Stimulated activated naive CD8-positive, alpha-beta T cell treated with anti-CD3 and anti-CD28 coated beads, Interleukin-15, Interleukin-2, amounts not matched to agents 100 ng/mL and 50 ng/mL, for 24 hours (primary cell): ENCODE measurements at regions not wholly inside any gene's neighbourhood (a gene's known extent, or its start where the extent isn't known, plus 50 kb on each side); places are given as distances from the start of the nearest gene placed in this dataset.

ENCODE experiments used
- H3K27ac Mint-ChIP-seq: one replicate; pipeline ENCODE4 v1.8.0; 2021; ENCODE audit warnings: mild to moderate bottlenecking, mixed read lengths
- H3K27me3 Mint-ChIP-seq: one replicate; pipeline ENCODE4 v1.8.0; 2021; ENCODE audit warnings: mixed read lengths
- H3K36me3 Mint-ChIP-seq: one replicate; pipeline ENCODE4 v1.8.0; 2021; ENCODE audit warnings: low read depth, mixed read lengths
- H3K4me1 Mint-ChIP-seq: one replicate; pipeline ENCODE4 v1.8.0; 2021; ENCODE audit warnings: low read depth, mixed read lengths
- H3K4me3 Mint-ChIP-seq: one replicate; pipeline ENCODE4 v1.8.0; 2021; ENCODE audit warnings: mild to moderate bottlenecking, mixed read lengths
- H3K9me3 Mint-ChIP-seq: one replicate; pipeline ENCODE4 v1.8.0; 2021; ENCODE audit warnings: mixed read lengths

DNA sequence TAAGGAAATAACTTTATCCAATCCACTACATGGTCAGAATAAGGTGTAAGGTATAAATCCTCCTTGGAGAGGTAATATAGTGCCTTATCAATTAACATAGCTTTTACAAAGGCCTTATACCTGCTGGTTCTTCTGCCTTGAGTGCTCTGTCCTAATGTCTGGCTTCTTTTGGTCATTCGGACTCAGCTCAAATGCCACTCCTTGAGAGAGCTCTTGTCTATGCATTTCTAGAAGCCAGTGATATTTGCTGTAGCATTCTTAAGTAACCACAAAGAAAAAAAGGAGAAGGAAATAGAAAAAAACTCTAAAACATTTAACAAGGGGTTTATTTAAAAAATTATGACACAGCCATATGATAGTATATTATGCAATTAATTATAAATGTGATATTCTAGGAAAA lies 444.8 kb upstream of the SLIT2 start:
- no peaks in the 10 kb centered on the region for H3K4me1 Mint-ChIP-seq
- no peaks in the 10 kb centered on the region for H3K36me3 Mint-ChIP-seq
- peaks cover 3% of the 10 kb centered on the region for H3K9me3 Mint-ChIP-seq
- H3K4me3 Mint-ChIP-seq: no peak overlapping the region
- H3K27me3 Mint-ChIP-seq: no peaks in the 10 kb centered on the region
- H3K27ac Mint-ChIP-seq: no peak overlapping the region

DNA sequence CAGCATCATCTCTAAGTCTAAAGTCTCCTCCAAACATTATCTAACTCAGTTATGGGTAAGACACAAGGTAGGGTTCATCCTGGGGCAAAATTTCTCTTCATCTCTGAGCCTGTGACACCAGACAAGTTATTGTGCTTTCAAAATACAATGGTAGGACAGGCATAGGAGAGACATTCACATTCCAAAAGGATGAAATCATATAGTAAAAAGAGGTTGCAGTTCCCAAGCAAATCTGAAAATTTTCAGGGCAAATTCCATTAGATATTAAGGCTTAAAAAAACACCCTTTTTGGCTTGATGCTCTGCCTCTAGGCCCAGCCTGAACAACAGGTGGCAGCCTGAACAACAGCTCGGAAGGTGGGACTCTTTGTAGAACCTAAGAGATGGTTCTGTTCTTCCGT lies 448.3 kb upstream of the SLIT2 start:
- no peaks in the 10 kb centered on the region for H3K4me1 Mint-ChIP-seq
- H3K27ac Mint-ChIP-seq: no peak overlapping the region
- no peak overlapping the region for H3K4me3 Mint-ChIP-seq
- H3K9me3 Mint-ChIP-seq: peaks cover 6% of the 10 kb centered on the region
- H3K36me3 Mint-ChIP-seq: no peaks in the 10 kb centered on the region
- H3K27me3 Mint-ChIP-seq: no peaks in the 10 kb centered on the region

DNA sequence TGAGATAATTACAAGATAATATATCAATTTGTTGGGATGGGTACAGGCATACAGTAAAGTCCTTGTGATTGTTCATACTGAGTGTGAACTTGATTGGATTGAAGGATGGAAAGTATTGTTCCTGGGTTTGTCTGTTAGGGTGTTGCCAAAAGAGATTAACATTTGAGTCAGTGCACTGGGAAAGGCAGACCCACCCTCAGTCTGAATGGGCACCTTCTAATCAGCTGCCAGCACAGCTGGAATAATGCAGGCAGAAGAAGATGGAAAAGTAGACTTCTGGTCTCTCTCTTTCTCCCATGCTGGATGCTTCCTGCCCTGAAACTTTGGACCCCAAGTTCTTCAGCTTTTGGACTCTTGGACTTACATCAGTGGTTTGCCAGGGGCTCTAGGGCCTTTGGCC lies 457.9 kb upstream of the SLIT2 start:
- no peak overlapping the region for H3K27ac Mint-ChIP-seq
- no peaks in the 10 kb centered on the region for H3K36me3 Mint-ChIP-seq
- H3K4me3 Mint-ChIP-seq: no peak overlapping the region
- H3K9me3 Mint-ChIP-seq: peaks cover 15% of the 10 kb centered on the region
- H3K27me3 Mint-ChIP-seq: no peaks in the 10 kb centered on the region
- H3K4me1 Mint-ChIP-seq: no peaks in the 10 kb centered on the region

DNA sequence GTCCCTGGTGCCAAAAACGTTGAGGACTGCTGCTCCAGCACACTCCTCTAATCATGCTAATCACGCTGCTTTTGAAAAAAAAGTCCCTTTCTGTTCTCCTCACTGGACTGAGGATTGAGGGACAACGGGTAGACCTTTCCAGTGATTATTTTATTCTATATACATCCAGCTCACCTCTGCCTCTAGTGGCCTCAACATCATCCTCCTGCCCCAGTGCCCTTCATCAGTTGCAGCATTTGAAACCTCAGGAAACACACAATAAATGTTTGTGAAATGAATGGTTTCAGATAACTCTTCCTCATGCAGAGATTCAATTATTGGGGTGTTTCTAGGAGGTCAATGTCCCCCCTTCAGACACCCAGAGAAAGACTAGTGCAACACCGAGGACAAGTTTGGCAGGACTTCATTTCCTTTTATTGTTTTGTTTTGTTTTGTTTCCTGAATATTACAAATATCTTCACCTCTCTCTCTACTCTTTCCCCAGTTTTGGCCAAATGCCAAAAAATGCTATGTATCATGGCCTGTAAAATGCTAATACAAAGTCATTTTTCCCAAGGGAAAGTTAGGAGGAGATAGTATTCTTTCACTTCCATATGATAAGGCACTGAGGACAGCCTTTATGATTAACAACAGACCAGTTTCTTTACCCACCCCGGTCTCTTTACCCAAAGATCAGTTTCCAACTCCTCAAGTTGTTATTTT lies 460.1 kb upstream of the SLIT2 start:
- Mint-ChIP-seq H3K4me1 (no peaks in the 10 kb centered on the region), H3K27ac (no peak overlapping the region), H3K36me3 (no peaks in the 10 kb centered on the region)

DNA sequence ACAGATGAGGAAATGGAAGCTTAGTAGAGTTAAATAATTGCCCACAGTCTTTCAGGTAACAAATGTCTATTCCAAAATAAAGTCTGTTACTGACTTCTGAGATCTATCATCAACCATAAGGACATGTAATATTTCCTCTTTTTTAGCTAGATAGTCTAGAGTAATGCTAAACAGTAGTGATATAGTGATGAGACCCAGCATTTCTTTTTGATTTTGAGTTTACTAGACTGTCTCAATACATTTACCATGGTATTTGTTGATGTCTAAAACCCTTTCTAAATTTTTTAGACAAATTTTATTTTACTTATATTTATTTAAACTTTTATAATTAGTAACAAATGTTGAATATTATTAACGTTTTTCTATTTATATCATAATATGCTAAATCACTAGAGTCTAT lies 465.1 kb upstream of the SLIT2 start:
- Mint-ChIP-seq H3K27me3 (no peaks in the 10 kb centered on the region), H3K4me3 (no peak overlapping the region), H3K36me3 (no peaks in the 10 kb centered on the region), H3K9me3 (peaks cover 26% of the 10 kb centered on the region), H3K27ac (no peak overlapping the region), H3K4me1 (no peaks in the 10 kb centered on the region)

More for the DNA sequence above, 460.1 kb upstream of the SLIT2 start:
- Mint-ChIP-seq H3K9me3 (peaks cover 11% of the 10 kb centered on the region), H3K4me3 (no peak overlapping the region), H3K27me3 (no peaks in the 10 kb centered on the region)

DNA sequence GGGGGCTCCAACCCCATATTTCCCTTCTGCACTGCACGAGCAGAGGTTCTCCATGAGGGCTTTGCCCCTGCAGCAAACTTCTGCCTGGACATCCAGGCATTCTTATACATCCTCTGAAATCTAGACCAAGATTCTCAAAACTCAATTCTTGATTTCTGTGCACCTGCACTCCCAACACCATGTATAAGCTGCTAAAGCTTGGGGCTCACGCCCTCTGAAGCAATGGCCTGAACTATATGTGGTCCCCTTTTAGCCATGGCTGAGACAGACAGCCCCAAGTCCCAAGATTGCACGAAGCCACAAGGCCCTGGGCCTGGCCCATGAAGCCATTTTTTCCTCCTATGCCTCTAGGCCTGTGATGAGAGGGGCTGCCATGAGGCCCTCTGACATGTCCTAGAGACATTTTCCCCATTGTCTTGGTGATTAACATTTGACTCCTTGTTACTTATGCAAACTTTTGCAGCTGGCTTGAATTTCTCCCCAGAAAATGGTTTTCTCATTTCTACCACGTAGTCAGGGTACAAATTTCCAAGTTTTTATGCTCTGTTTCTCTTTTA lies 468.0 kb upstream of the SLIT2 start:
- H3K9me3 Mint-ChIP-seq: peaks cover 18% of the 10 kb centered on the region
- H3K27me3 Mint-ChIP-seq: no peaks in the 10 kb centered on the region
- no peak overlapping the region for H3K27ac Mint-ChIP-seq
- no peaks in the 10 kb centered on the region for H3K36me3 Mint-ChIP-seq
- H3K4me3 Mint-ChIP-seq: no peak overlapping the region
- H3K4me1 Mint-ChIP-seq: no peaks in the 10 kb centered on the region

DNA sequence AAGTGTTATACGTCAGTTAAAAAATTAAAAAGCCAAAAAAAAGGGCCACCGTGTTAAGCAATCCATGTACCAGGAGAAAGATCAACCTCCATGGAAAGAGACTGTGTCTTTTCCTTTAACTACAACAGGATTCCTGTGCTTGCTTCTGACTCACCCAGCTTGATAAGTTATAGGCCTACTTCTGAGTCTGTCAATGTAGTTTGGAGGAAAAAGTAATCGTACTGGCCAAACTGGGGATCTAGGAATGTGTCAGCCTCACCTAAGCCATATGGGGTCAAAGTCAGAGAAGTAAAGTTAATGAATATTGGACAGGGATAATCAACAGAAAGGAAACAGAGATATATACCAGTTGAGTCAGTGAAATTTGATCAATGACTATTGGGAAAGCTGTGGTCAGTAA lies 470.8 kb upstream of the SLIT2 start:
- H3K27me3 Mint-ChIP-seq: no peaks in the 10 kb centered on the region
- no peaks in the 10 kb centered on the region for H3K36me3 Mint-ChIP-seq
- H3K4me1 Mint-ChIP-seq: no peaks in the 10 kb centered on the region
- H3K4me3 Mint-ChIP-seq: no peak overlapping the region
- no peak overlapping the region for H3K27ac Mint-ChIP-seq
- H3K9me3 Mint-ChIP-seq: peaks cover 18% of the 10 kb centered on the region

DNA sequence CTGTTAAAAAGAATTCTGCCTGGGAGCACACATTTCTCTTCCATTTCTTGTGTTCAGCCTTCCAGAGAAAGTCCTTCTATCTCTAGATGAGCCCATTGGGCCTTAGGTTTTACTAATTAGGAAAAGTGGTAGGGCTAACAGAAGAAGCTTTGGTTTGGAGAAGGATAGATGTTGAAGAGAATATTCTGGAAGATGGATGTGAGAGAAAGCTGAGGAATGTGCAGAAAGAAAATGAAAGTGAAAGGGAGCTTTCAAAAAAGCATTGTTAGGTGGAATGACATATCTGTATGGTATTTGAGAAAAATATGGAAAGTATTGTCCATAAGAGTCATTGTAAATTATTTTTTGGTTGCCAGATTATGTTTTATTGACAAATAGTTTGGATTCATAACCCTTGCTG lies 474.8 kb upstream of the SLIT2 start:
- Mint-ChIP-seq H3K4me3 (no peak overlapping the region), H3K27ac (no peak overlapping the region)

DNA sequence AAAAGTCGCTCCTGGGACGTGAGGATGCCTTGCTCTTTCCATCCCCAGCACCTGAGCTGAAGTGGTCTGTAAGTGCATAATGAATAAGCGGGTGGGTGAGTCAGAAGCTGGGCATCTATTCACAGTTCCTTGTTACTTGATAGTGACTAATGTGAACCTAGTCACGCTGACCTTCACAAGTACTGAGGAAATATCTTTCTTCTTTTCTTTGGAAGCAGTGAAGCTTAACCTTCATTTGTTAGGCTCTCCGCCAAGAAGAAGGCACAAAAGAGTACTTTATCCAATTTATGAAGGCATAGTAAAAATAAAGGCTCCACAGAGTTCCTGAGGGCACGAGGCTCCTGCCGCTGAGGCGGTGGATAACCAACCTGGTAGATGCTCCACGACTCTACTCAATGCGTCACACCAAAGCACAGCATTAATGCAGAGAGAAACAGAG lies 475.7 kb upstream of the SLIT2 start:
- H3K27me3 Mint-ChIP-seq: no peaks in the 10 kb centered on the region
- H3K36me3 Mint-ChIP-seq: no peaks in the 10 kb centered on the region
- H3K27ac Mint-ChIP-seq: no peak overlapping the region
- no peaks in the 10 kb centered on the region for H3K4me1 Mint-ChIP-seq
- no peak overlapping the region for H3K4me3 Mint-ChIP-seq
- peaks cover 5% of the 10 kb centered on the region for H3K9me3 Mint-ChIP-seq

More for the DNA sequence above, 474.8 kb upstream of the SLIT2 start:
- Mint-ChIP-seq H3K36me3 (no peaks in the 10 kb centered on the region), H3K9me3 (no peaks in the 10 kb centered on the region), H3K27me3 (no peaks in the 10 kb centered on the region), H3K4me1 (no peaks in the 10 kb centered on the region)

DNA sequence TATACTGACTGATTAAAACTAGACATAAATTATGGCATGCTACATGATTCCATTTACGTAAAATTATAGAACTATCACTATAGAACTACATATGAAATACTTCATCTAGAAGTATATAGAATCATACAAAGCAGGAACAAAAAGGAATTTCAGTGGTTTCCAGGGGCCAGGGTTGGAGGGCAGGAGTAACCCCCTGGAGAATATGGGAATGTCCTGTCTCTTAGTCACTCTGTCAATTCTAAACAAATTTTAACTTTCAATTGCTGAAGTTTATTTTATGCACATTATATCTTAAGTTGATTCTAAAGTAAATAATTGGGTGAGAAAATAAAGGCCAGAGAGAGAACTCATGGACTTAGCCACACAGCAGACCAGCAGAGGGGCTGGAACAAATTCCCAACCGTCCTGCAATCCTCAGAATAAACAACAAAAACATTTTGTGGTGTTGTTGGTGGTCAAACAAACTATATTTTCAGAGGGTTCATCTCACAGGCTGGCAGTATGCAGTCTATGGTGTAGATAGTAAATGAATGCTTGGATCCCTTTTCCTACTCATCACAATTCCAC lies 476.9 kb upstream of the SLIT2 start:
- Mint-ChIP-seq H3K4me3 (no peak overlapping the region), H3K27ac (no peak overlapping the region), H3K9me3 (peaks cover 10% of the 10 kb centered on the region), H3K4me1 (no peaks in the 10 kb centered on the region), H3K27me3 (no peaks in the 10 kb centered on the region), H3K36me3 (no peaks in the 10 kb centered on the region)

DNA sequence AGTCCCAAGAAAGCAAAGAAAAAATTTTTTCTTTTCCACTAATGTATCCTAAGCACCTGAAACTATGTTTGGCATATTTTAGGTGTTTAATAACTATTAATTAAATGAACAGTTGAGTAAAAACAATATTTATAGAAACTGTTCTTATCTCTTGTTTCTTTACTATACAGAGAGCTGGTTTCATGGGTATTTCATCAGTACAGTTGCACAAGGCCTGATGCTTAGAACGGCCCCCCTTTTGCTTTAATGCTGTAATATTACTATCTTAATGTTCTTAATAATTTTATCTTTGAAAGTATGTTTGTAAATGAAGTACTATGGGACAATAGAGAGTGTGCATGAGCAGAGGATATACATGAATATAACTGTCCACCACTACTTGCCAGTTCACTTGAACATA lies 479.1 kb upstream of the SLIT2 start:
- Mint-ChIP-seq H3K27me3 (no peaks in the 10 kb centered on the region), H3K4me1 (no peaks in the 10 kb centered on the region), H3K4me3 (no peak overlapping the region), H3K36me3 (no peaks in the 10 kb centered on the region), H3K9me3 (peaks cover 18% of the 10 kb centered on the region), H3K27ac (no peak overlapping the region)

DNA sequence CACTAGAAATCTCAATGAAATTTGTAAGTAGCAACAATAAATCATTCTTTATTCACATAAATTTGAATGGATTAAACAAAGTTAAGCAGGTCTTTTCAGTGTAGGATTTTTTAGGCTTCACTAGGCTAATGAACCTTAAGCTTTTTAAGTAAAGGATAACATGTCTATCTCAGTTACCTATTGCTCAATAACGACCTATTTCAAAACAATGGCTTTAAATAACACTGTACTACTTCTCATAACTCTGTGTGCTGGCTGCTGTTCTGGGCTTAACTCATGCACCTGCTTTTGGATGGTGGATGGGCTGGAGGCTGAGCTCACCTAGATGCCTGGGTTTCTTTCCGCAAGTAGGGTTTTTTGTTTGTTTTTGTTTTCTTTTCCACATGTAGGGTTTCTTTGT lies 495.0 kb upstream of the SLIT2 start:
- Mint-ChIP-seq H3K27me3 (no peaks in the 10 kb centered on the region), H3K4me3 (no peak overlapping the region), H3K27ac (no peak overlapping the region), H3K36me3 (no peaks in the 10 kb centered on the region), H3K4me1 (no peaks in the 10 kb centered on the region), H3K9me3 (peaks cover 21% of the 10 kb centered on the region)

DNA sequence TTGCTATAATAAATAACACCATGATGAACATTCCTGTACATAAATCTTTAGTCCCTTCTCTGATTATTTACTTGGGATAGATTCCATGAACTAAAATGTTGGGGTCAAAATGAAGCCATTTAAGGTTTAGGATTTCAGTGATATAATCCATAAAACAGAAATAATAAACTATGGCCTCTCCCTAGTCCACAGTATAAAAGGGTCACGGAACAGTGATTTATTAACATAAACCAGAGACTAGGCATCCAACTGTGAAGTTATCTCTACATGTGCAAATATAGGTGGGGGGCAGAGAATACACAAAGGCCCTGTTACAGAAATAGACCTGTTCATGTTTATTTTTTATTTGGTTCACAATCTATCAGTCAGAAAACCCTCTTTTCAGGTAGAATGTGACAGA lies 499.1 kb upstream of the SLIT2 start:
- Mint-ChIP-seq H3K4me3 (no peak overlapping the region), H3K4me1 (no peaks in the 10 kb centered on the region), H3K27me3 (no peaks in the 10 kb centered on the region), H3K27ac (no peak overlapping the region), H3K9me3 (peaks cover 22% of the 10 kb centered on the region), H3K36me3 (no peaks in the 10 kb centered on the region)

DNA sequence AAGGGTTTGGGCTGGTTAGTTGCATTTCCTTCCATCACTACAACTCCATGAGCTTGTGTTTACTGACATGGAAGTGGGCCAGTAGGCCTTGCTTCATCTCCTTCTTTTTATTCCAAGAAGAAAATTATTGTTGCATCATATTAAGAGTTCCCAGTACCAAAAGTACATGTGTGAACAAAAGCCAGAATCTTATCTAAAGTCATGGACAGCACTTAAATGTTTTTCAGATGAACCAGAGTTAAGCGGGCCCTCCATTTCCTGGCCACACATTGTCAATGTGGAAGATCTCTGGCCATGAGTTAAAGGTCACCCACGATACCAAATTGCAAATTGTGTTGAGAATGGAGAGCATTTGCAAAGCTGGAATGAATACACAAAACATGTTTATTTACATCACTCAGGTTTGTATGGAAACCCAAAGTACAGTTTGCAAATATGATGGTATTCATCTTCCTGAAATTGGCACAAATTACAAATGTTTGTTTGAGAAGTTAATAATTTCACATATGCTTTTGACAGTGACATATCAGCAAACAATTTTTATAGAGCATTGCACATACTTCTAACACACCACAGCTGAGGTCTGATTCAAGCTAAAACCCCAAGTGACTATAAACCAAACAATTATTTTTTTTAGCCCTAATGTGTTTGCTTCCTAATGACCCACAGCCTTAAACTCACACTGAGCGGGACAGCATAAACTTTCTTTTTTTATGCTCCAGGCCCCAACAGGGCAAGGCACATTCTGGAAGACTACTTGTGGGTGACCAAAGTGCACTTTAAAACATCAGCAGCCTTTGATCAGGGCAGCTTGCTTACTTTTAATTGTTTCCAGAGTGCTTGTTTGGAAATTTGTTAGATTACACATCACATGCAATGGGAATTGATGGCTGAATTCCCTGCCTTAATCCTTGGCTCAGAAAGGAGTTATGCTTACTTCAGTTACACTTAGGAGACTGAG lies 502.9 kb upstream of the SLIT2 start:
- Mint-ChIP-seq H3K36me3 (no peaks in the 10 kb centered on the region), H3K4me3 (no peak overlapping the region), H3K27me3 (no peaks in the 10 kb centered on the region), H3K9me3 (peaks cover 10% of the 10 kb centered on the region), H3K4me1 (no peaks in the 10 kb centered on the region), H3K27ac (no peak overlapping the region)

DNA sequence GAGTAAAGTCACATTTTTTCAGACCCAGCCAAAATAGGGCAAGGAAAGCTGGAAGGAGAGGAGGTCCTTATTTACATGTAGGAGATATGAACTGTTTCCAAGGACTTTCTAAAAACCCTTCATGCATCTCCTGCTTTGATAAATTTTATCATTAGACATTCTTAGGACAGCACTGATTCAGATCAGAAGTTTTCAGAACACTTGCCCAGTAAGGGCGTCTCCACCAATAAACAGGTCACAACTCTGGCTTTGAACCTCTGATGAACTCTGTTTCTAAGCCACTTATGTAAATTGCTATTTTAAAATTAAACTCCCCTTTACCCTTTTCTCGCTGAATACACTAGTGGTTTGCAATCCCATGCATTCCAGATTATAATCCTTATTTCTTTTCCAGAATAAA lies 505.3 kb upstream of the SLIT2 start:
- Mint-ChIP-seq H3K36me3 (no peaks in the 10 kb centered on the region), H3K4me1 (no peaks in the 10 kb centered on the region), H3K9me3 (peaks cover 10% of the 10 kb centered on the region), H3K4me3 (no peak overlapping the region), H3K27ac (no peak overlapping the region), H3K27me3 (no peaks in the 10 kb centered on the region)
